HG03520 (cell line): ENCODE measurements at regions not wholly inside any gene's neighbourhood (a gene's known extent, or its start where the extent isn't known, plus 50 kb on each side); places are given as distances from the start of the nearest gene placed in this dataset.
"Not testable (repeated sequence)": the region's sequence is repeated elsewhere in the genome, so short reads cannot be mapped to it uniquely, and the experiment has no call there.

Experiments used
- ATAC-seq: cut with Tn5 transposase; IDR thresholded peaks from one replicate; pipeline ENCODE4 v1.9.1; 2021; ENCODE audit warnings: mild to moderate bottlenecking, moderate library complexity; ENCODE audit not compliant: unreplicated experiment

DNA sequence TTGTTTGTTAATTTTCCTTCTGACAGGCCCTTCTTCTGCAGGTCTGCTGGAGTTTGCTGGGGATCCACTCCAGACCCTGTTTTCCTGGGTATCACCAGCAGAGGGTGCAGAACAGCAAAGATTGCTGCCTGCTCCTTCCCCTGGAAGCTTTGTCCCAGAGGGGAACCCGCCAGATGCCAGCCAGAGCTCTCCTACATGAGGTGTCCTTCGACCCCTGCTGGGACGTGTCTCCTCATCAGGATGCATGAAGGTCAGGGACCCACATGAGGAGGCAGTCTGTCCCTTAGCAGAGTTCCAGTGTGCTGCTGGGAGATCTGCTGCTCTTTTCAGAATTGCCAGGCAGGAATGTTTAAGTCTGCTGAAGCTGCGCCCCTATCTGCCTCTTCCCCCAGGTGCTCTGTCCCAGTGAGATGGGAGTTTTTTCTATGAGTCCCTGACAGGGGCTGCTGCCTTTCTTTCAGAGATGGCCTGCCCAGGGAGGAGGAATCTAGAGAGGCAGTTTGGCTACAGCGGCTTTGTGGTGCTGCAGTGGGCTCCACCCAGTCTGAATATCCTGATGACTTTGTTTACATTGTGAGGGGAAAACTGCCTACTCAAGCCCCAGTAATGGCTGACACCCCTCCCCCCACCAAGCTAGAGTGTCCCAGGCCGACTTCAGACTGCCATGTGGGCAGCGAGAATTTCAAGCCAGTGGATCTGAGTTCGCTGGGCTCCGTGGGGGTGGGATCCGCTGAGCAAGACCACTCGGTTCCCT, 772.0 kb upstream of the FAM174A start:
- ATAC-seq, result no peak

- ATAC-seq, result no peak
Measured at GRCh38 chr5:99747342-99747741, 787.8 kb upstream of the FAM174A start.

GRCh38 chr5:99733146-99733545, 802.0 kb upstream of the FAM174A start:
- ATAC-seq, result not testable (repeated sequence)

GRCh38 chr5:99730653-99731052, 801.8 kb upstream of the CHD1 start:
- not testable (repeated sequence) for ATAC-seq

- no peak for ATAC-seq
Measured at GRCh38 chr5:99724732-99725290, 796.0 kb upstream of the CHD1 start.

GRCh38 chr5:99721506-99721905, 792.7 kb upstream of the CHD1 start:
- no peak for ATAC-seq

DNA sequence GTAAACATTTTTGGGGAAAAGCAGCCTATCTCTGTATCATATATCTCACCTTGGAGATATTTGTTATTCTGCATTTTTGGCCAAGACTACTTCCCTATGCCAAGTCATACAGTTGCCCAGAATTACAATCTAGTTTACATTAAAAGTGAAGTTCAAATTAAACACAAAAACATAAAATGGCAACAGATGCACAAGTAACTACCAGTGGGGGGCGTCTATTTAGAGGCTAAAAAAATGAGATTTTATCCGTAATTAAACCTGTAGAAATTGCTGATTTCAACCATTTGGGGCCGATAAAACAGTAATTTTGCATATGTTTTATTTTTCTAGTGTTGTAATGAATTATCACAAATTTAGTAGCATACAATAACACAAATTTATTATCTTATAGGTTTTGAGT, 787.1 kb upstream of the CHD1 start:
- ATAC-seq, result no peak

DNA sequence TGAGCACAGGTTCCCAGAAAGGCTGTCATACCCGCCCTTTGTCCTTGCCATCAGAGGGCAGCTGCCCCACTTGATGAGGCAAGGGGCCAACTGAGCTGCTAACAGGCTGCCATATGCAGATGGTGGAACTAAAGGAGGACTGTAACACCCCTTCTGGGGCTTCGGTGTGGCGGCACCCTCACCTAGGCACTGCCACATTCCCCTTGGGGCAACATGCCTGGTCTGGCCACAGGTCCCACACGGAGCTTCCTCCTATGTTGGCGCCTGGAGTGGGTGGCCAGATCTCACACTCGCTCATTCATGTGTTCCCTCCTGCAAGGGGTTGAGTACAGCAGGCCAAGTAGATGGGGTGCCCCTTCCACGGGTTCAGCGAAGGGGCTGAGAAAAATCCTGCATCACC, 777.4 kb upstream of the CHD1 start:
- ATAC-seq, result no peak

GRCh38 chr5:99702565-99702964, 773.8 kb upstream of the CHD1 start:
- no peak for ATAC-seq

DNA sequence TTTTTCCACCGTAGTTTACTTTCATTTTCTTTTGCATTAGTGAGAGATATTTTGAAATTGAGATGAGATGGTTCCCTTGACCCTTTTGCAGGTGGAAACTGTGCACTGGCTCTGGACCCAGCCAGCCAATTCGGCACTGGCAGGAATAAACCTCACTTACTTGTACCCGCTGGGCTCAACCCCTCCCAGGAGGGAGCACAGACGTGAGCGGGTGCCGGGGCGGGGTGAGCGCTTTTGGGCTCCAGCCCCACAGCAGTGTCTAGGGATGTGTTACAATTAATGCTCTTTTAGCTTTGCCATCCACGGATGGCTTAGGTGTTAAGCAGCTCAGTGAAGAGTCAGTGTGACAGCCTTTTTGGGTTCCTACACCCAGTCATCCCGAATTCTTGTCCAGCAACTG, 766.1 kb upstream of the CHD1 start:
- no peak for ATAC-seq

DNA sequence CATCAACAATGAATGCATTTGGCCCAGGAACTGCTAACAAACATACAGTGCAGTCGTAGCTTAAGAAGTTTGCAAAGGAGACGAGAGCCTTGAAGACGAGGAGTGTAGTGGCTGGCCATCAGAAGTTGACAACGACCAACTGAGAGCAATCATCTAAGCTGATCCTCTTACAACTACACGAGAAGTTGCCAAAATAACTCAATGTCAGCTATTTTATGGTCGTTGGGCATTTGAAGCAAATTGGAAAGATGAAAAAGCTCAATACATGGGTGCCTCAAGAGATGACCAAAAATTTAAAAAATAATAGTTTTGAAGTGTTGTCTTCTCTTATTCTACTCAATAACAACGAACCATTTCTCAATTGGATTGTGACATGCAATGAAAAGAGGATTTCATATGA, 757.7 kb upstream of the CHD1 start:
- ATAC-seq, result no peak

GRCh38 chr5:99675974-99676373, 747.2 kb upstream of the CHD1 start:
- no peak for ATAC-seq

DNA sequence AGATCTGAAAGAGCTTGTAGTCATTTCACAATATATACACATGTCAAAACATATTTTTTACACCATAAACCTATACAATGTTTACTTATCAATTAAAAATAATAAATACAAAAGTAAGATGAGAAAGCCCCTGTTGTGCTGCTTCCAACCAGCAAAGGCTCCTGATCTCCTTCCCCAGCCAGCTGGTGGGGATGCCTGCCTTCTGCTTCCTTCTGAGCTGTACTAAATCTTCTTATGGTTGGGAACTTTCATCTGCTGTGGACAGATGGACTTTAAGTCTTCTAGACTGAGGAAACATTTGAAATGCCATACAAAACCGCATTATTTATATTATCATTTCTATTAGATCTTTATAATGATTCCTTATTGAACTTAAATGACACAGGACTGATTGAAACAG, 745.3 kb upstream of the CHD1 start:
- no peak for ATAC-seq

DNA sequence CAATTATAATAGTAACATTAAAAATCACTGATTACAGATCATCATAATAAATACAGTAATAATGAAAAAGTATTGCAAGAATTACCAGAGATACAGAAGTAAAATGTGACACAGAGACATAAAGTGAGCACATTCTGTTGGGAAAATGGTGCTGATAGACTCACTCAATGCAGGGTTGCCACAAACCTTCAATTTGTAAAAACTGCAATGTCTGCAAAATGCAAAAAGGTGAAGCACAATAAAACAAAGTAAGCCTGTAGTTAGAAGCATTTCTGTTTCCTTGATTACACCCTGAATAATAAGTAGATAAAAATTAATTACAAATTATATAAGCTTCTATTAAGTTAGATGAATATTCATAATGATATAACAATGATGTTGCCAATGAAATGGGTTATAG, 736.2 kb upstream of the CHD1 start:
- no peak for ATAC-seq

GRCh38 chr5:99651298-99651697, 722.5 kb upstream of the CHD1 start:
- no peak for ATAC-seq

- ATAC-seq, result no peak
Measured at GRCh38 chr5:99646011-99646647, 717.3 kb upstream of the CHD1 start.

DNA sequence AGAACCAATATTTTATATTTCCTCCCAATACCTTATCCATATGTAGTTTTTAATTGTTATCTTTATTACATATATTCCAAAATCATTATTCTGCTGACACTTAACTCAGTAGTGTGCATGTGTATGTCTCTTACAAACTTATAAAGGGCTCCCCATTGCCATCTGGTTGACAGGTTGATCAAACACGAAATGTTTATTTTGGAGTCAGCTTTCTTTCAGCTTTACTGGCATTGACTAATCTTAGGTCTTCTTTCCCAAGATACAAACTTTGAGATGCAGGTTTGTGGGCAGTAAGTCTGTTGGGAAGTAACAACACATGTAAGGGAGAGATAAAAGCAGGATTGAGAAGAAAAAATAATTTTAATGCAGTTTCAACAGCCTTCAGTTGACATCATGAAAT, 716.0 kb upstream of the CHD1 start:
- ATAC-seq, result no peak

GRCh38 chr5:99640646-99641045, 711.8 kb upstream of the CHD1 start:
- no peak for ATAC-seq

- ATAC-seq, result no peak
Measured at GRCh38 chr5:99639905-99640304, 711.1 kb upstream of the CHD1 start.

DNA sequence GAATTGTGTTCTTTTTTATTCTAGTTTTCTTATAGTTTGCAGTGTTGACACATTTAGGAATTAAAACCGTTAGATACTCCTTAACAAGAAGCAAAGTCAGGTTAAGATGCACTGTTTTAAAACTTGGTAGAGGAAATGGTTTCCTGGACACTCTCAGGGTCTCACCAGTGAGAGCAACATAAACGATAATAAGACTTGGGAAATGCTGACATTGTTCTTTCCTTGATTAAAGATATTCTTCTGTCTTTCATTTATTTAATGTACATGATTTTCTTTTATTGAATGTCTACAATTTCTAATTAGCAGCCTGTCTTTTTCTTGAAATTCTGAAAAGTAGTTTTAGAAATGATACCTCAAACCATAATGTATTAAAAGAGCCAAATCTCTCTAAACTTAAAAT, 707.9 kb upstream of the CHD1 start:
- no peak for ATAC-seq

DNA sequence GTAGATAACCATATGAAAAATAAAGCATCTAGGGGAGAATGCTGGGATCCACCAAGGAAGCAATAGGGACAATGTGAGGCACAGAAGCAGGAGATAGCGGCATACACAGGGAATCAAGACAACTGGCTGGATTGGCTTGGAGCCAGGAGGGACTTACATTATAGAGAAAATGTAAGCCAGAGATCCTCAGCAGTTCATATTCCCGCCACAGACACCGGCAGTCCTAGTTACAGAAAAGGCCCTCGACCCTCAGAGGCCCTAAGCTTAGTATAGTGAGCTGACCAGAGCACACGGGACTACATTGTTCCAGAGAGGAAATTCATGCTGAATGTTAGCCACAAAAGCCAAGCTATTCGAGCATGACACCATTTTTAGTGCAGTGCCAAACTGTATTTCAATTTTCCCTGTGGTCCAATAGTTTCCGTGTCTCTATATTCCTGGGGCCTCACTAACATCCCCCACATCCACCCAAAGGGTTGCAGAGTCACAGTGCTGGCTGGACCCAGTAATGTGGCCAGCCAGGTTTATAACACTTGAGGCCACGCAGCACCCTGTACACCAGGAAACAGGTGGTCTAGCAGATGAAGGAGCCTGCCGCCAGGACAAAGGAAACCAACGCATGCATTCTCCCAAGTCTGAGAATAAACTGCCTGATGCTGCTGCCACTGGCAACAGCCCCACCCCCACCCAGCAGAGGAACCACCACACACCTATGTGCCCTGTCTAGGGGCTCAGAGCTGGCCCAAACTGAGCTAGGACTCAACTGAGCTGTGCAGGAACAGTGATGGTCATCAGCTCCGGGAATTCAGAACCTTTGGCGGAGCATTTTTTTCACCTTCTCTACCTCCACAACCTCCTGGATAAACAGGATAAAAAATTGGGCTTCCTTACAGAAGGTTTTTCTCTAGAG, 693.2 kb upstream of the CHD1 start:
- no peak for ATAC-seq
